ENCODE measurements at regions not wholly inside any gene's neighbourhood (a gene's known extent, or its start where the extent isn't known, plus 50 kb on each side); places are given as distances from the start of the nearest gene placed in this dataset.

DNA sequence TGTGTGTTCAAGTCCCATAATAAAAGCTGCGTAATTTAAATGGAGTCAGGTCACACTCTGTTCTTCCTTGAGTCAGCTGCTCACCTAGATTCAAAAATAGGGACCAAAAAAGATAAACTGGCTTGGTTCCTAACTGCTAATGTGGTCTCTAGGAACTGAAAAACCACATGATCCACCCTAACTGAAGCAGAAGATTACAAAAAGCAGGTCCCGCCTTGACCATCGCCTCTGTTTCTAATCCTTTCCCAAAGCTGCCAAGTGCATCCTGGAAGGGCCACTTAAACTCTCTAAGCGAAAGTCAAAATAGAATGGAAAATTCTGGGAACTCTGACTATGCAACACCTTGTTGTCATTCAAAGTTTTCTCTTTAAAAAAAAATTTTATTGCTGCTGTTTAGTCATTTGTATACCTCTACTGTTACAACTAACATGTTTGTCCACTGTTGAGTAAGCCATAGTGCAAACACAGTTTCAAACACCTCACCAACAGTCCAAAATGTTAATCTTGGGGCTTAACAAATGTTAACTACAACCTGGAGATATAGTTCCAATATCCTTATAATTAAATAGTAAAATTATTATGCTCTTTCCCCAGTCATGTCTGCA is 88.9 kb upstream of the THBS1 start:
- no peak overlapping the region for H3K4me3 ChIP-seq (ENCODE audit: low read depth, low read length)
- TF ChIP-seq, protein P1, sequence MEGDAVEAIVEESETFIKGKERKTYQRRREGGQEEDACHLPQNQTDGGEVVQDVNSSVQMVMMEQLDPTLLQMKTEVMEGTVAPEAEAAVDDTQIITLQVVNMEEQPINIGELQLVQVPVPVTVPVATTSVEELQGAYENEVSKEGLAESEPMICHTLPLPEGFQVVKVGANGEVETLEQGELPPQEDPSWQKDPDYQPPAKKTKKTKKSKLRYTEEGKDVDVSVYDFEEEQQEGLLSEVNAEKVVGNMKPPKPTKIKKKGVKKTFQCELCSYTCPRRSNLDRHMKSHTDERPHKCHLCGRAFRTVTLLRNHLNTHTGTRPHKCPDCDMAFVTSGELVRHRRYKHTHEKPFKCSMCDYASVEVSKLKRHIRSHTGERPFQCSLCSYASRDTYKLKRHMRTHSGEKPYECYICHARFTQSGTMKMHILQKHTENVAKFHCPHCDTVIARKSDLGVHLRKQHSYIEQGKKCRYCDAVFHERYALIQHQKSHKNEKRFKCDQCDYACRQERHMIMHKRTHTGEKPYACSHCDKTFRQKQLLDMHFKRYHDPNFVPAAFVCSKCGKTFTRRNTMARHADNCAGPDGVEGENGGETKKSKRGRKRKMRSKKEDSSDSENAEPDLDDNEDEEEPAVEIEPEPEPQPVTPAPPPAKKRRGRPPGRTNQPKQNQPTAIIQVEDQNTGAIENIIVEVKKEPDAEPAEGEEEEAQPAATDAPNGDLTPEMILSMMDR (IDR thresholded peaks at IDR 0.05; ENCODE audit: low read depth, low read length, missing control alignments), result no peak
- no peak for DNase-seq (ENCODE audit: low read depth)

DNA sequence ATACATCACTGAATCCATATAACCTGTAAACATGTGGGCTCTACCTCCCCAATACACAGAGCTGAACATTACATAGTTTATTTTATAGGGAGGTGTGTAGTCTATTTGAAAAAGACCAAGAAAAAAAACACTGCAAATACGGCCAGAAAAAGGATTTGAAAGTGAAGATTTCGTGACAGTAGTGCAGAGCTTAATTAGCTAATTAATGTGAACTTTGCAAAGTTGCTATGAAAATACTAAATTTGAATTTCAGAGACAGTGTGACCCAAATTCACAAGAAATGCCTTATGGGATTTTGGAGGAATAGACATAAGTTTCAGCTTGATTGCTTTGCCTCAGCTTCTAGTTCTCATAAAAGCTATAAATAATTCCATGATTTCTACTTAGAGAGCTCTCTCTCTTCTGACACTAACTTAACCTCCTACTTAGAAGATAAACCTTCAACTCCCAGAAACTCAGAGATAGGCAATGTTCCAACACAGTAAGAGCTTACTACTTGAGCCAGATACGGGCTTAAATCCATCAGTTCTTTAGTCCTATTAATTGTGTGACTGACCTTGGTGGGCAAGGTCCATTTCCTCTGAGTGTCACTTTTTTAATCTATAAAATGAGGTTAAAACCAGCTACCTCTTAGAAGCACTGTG is 87.3 kb upstream of the THBS1 start:
- DNase-seq (ENCODE audit: low read depth), result no peak
- TF ChIP-seq, protein P1 (IDR thresholded peaks at IDR 0.05; ENCODE audit: low read depth, low read length, missing control alignments), result no peak
- H3K4me3 ChIP-seq (ENCODE audit: low read depth, low read length), result no peak overlapping the region

DNA sequence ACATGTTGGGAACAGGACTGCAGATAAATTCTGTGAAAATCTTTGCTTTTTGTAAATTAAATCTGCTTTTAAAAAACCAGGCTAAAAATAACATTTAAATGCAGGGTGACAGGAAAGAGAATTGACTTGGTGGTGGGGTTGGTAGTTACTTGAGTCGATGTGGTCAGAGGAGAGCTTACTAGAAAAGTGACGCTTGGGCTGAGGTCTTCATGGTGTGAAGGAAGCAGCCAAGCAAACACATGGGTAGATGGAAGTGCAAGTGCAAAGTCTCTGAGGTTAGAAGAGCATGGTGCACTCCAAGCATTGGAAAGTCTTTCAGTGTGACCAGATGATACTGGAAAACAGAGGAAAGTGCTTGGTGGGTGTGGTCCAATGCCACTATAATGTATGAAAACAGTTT is 86.4 kb upstream of the THBS1 start:
- TF ChIP-seq, protein P1 (IDR thresholded peaks at IDR 0.05; ENCODE audit: low read depth, low read length, missing control alignments), result no peak
- DNase-seq (ENCODE audit: low read depth), result no peak

DNA sequence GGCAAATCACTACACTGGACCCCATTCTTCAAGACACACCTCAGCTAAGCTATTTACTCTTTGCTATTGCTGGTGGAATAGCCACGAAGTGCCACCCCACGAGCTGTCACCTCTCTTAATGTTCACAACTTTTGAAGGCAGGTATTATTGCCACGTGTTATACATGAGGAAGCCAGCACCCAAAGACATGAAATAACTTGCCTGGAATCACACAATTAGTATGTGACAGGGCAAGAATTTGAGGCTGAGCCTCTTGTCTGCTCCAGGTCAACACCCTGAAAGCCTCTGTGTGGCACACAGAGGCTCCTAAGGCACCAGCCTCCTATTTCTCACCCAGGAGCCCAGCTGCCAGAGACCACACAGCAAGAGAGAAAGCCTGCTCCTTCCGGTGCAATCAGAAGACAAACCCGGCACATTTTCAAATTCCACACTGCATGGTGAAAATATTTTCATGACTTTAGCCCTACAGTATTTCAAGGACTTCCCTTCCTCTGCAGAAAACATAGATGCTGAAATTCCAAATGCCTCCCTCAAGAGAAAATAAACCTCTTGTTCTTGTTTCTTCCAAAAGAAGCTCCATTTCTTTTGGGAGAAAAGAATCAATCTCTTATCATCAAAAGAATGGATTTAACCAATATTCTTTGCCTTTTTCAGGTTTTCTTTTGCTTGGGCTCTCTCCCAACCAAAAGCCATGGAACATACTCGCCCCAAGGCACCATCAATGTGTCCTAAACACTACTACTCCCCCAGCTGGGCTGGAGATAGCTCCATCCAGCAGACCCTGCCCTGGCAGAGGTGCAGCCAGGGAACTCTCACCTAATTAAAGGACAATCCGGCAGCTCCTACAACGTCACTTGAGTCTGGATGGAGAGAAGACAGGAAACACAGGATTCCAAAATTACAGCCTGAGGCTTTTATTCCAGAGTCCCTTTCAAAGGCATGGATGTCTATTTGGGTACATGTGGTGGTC is 84.7 kb upstream of the THBS1 start:
- no peak for DNase-seq (ENCODE audit: low read depth)
- TF ChIP-seq, protein P1 (IDR thresholded peaks at IDR 0.05; ENCODE audit: low read depth, low read length, missing control alignments), result no peak
- H3K4me3 ChIP-seq (ENCODE audit: low read depth, low read length), result no peak overlapping the region

More for the DNA sequence above, 86.4 kb upstream of the THBS1 start:
- H3K4me3 ChIP-seq (ENCODE audit: low read depth, low read length), result no peak overlapping the region

DNA sequence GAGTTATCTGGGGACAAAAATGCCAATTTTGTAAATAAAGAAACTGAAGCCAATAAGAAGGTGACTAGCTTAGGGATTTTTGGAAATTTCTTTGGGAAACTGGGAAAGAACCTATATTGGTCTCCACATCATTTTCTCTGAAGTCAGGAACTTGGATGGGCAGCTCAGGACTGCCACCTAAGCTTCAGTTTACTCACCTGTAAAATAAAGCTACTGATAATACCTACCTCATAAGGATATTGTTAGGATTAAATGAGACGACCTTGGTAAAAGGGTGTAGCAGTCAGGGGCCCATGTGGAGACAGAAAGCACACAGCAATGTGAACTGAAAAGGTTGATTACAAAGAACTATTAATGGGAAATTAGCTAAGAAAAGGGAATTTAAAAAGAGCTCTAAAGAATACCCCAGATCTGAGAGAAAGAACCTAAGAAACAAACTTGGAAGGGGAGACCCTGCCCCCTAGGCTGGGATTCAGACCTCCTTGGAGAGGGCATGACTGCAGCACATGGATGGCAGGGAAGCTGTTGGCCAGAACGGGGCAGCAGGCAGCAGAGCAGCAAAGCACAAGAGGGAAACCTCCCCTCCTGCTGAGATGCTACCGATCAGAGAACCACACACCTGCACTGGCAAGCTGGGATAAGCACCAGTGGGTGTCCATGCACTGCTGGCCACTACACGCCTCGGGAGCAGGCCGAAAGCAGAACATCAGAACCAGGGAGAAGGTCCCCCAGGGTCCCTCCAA is 83.7 kb upstream of the THBS1 start:
- TF ChIP-seq, protein P1 (IDR thresholded peaks at IDR 0.05; ENCODE audit: low read depth, low read length, missing control alignments), result no peak
- DNase-seq (ENCODE audit: low read depth), result no peak
- H3K4me3 ChIP-seq (ENCODE audit: low read depth, low read length), result no peak overlapping the region

DNA sequence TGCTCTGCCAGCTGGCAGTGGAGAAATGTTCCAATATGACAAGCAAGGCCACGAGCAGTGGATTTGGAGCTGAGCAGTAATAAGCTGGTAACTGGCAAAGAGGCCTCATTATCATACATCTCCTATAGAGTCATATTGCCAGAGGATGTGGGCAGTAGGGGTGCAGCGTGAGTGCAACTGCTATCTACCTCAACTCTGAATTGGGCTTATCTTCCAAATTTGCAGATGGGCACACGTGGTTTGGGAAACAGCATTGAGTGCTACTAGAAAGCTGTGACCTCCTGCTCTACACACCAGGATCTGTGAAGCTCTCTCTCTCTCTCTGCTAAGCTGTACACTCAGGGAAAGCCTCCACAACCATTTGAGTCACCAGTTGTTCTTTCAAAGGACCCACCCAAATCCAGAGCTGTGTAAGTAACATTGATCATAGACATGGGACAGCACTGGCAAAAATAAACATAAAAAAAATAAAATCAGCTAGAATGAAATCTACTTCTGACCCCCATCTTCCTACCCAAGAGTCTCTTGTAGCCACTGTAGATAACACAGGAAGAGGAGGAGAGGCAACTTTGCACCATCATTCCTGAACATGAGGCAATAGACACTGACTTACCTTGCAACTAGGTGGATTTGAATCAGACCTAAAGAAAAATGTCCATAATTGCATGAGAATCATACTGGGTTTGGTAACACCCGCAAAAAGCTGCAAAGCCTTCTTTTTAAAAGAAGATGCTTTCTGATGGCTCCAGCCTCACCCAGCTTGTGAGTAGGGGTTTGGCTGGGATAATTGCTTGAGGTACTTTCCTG is 82.9 kb upstream of the THBS1 start:
- TF ChIP-seq, protein P1 (IDR thresholded peaks at IDR 0.05; ENCODE audit: low read depth, low read length, missing control alignments), result no peak
- DNase-seq (ENCODE audit: low read depth), result no peak
- H3K4me3 ChIP-seq (ENCODE audit: low read depth, low read length), result no peak overlapping the region
